GM21515 (cell line): ENCODE measurements at regions not wholly inside any gene's neighbourhood (a gene's known extent, or its start where the extent isn't known, plus 50 kb on each side); places are given as distances from the start of the nearest gene placed in this dataset.

Experiments
- ATAC-seq: cut with Tn5 transposase; IDR thresholded peaks from one replicate; pipeline ENCODE4 v1.9.1; 2021; ENCODE audit not compliant: unreplicated experiment

DNA sequence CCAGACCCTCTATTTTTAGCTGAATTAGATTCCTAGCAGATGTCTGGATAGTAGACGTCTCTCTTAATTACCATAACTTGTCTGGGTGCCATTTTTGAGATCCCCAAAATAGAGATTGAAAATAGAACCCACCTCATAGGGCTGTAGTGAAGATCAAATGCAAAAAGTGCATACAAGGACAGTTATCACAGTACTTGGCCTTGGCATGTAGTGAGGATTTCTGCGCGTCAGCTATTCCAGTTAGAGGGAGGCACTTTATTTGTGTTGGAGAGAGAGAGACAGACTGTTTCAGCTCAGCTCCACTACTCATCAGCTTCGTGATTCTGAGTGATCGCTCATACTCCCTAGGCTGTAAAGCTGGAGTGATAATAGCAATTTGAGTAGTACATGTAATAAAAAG lies 59.6 kb upstream of the CDH13 start:
- no peak for ATAC-seq

- ATAC-seq, result no peak
These were observed 63.4 kb upstream of the CDH13 start for GRCh38 chr16:82563401-82563800.

GRCh38 chr16:82562183-82562683 lies 64.5 kb upstream of the CDH13 start:
- ATAC-seq, result no peak

- no peak for ATAC-seq
These were observed 65.9 kb upstream of the CDH13 start for GRCh38 chr16:82560805-82561325.

- ATAC-seq, result no peak
These were observed 82.2 kb upstream of the CDH13 start for GRCh38 chr16:82544378-82545160.

GRCh38 chr16:82542714-82543113 lies 84.1 kb upstream of the CDH13 start:
- no peak for ATAC-seq

DNA sequence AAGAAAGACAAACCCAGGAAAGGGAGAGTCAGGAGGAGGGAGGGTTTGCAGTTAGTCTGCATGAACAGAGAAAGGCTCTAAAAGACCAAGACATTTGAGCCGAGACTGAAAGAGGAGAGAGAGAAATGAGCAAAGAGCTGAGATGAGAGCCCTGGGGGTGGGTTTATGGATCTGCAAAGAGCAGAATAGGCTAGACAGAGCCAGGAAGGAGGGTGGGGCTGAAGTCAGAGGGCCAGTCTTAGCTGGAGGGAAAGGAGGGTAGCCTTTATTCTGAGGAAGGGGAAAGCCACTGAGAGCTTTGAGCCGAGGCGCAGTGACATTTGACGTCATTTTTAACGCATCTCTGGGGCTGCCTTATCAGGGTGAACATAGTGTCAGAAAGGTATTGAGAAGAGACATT lies 85.7 kb upstream of the CDH13 start:
- ATAC-seq, result no peak

- no peak for ATAC-seq
These were observed 91.0 kb upstream of the CDH13 start for GRCh38 chr16:82535764-82536163.

DNA sequence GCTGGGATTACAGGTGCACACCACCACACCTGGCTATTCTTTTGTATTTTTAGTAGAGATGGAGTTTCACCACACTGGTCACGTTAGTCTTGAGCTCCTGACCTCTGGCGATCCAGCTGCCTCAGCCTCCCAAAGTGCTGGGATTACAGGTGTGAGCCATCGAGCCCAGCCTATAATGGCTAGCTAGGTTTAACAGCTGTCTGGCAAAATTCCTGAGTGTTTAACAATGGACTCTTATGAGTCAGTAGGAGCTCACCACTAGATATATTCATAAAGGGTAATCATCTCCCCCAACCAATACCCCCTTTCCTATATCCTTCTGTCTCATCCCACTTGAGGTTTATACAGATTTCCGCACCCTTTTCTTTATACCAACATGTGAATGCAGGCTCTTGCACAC lies 91.5 kb upstream of the CDH13 start:
- no peak for ATAC-seq

GRCh38 chr16:82533189-82533588 lies 93.6 kb upstream of the CDH13 start:
- no peak for ATAC-seq

DNA sequence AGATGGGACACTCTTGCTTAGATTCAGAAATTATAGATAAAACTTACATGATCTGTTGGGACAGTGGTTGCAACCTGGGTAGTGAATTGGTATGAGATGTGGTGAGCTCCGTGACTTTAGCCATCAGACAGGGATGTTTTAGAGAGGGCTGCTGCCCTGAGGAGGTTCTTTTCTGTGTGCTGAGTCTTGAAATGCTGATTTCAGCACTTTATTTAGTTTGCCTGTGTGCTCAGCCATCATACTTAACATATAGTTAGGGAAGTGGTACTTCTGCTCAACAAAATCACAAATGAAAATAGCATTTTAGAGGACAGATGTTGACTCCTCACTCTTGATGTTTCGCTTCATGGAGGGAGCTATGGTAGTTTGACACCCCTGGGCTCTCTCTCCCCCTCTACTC lies 95.9 kb upstream of the CDH13 start:
- no peak for ATAC-seq

- ATAC-seq, result no peak
These were observed 99.7 kb upstream of the CDH13 start for GRCh38 chr16:82527101-82527500.

DNA sequence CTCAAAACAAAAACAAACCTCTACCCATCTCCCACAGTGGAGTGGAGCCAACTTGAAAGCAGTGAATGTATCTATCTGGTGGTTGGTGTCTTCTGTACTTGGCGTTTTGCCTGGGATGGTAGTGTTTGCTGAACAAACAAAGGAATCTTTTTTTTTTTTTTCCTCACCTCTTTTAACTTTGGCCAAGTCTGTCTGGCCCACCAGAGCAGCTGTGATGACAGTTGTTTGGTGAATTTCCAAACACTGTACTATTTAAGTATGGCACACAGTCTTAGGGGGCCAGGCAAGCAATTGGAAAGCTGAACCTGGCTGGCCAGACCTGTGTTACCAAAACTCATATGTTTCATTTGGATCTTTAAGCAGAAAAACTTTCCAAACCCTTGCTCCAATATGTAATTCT lies 101.8 kb upstream of the CDH13 start:
- ATAC-seq, result no peak

DNA sequence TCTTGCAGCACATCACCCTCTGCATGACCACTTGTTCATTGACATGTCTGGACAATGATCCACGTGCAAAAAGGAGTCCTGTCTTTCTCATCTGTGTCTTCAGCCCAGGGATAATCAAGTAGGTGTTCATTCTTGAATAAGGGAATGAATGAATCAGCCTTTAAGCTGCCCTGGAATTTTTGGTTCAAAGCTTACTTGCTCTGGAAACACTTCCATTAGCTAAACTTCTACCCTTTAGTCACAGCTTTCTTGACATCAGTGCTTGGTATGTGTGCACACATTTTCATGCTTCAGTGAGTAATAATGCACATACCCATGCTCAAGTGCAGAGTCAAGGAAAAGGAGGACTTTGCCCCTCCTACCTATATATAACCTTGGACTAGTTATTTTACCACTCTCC lies 103.0 kb upstream of the CDH13 start:
- no peak for ATAC-seq

DNA sequence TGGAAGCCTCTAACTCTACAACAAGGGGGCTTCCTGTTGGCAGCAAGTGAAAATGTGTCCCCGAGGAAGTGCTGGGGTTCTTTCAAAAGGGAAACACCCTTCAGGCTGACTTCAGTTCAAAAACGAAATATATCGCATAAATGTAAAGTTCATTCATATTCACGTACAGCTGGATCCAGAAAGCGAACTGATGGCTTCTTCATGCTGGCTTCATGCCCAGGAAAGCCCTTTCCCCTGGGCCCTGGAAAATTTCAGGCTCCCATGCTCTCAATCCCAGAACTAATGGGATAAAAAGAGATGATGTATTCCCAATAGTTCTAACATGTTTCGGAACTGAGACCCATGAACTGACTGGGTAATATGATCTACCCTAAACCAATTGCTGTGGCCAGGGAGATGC lies 104.7 kb upstream of the CDH13 start:
- no peak for ATAC-seq

- no peak for ATAC-seq
These were observed 108.0 kb upstream of the CDH13 start for GRCh38 chr16:82518811-82519210.

DNA sequence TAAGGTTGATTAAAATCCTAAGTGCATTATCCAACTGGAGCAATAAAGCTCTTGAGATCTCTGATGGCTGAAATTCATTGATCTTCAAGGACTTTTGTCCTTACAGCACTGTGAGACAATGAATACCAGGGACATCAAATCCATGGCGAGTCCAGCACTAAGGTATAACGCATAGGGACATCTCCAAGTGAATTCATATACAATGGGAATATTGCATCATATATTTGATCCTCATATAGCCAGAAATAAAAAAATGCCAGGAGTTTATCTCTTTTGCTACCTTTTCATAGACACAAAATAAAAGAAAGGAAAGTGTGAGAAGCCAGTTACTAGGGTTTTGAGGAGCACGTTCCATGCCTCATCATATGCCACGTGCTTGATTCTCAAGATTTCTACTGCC lies 112.5 kb upstream of the CDH13 start:
- ATAC-seq, result no peak

DNA sequence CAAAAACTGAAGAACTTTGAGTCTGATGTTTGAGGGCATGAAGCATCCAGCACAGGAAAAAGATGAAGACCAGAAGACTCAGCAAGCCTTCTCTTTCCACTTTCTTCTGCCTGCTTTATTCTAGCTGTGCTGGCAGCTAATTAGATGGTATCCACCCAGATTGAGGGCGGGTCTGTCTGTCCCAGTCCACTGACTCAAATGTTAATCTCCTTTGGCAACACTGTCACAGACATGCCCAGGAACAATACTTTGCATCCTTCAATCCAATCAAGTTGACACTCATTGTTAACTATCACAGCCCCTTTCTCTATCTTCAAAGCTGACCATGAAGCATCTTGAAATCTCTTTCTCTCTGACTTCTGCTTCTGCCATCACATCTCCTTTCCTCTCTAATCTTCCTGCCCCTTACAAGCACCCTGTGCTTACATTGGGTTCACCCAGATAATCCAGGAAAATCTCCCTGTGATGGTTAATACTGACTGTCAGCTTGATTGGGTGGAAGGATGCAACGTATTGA lies 115.9 kb upstream of the CDH13 start:
- ATAC-seq, result no peak

DNA sequence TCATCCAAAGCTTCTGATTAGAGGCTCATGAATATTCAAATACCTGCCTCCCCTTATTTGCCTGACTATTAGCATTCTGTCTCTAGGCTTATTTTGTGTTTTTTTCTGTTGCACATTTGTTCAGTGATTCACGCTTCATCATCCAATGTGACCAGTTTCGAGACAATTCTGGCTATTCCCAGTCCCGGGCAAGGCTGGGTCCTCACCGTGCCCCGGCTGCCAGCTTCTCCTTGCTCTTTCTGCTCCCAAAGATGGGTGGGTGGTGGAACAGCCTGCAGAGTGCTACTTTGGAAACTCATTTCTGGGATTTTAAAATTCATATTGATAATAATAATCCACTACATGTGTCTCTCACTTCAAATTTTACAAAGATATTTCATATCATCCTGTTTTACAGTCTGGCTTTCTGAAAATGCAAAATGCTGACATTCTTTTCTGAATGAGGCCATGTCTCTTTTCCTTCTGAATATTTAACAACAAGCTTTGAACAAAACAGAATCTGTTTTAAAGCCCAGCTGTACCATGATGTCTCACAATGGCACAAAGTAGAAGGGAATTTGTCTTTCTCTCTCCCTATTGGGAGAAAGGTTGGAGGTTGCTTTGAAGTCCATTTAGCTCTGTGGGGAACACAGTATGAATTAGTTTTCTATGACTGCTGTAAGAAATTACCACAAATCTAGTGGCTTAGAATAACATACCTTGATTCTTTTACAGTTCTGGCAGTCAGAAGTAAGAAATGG lies 116.9 kb upstream of the CDH13 start:
- no peak for ATAC-seq

GRCh38 chr16:82506692-82507670 lies 119.8 kb upstream of the CDH13 start:
- no peak for ATAC-seq

DNA sequence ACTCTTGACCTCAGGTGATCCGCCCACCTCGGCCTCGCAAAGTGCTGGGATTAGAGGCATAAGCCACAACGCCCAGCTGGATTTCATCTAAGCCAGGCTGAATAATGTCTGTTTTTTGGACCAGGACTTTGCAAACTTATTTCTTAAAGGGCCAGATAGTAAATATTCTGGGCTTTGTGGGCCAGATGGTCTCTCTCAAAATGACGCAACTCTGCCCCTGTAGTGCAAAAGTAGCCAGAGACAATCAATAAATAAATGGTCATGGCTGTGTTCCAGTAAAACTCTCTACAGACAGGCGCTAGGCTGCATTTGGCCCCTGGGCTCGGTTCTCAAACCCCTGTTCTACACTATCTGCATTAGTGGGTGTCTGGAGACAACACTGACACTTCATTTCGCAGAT lies 121.9 kb upstream of the CDH13 start:
- no peak for ATAC-seq
